Astrocyte of the hippocampus (primary cell): ENCODE measurements at regions not wholly inside any gene's neighbourhood (a gene's known extent, or its start where the extent isn't known, plus 50 kb on each side); places are given as distances from the start of the nearest gene placed in this dataset.

Experiments
- DNase-seq: peaks from one replicate; pipeline ENCODE4 v3.0.0; 2011; ENCODE audit warnings: low read depth, low spot score

- DNase-seq: no peak
Observed at GRCh38 chr20:62580733-62581132, 61.6 kb upstream of the SLCO4A1 start.

- DNase-seq: no peak
Observed at GRCh38 chr20:62581308-62581707, 61.0 kb upstream of the SLCO4A1 start.

GRCh38 chr20:62581806-62582205 is 60.5 kb upstream of the SLCO4A1 start:
- no peak for DNase-seq

- peak; percentile 69 for DNase-seq
Observed at GRCh38 chr20:62583424-62583920, 58.8 kb upstream of the SLCO4A1 start.

GRCh38 chr20:62584671-62585460 is 57.4 kb upstream of the SLCO4A1 start:
- DNase-seq: no peak

- no peak for DNase-seq
Observed at GRCh38 chr20:62585461-62585970, 56.8 kb upstream of the SLCO4A1 start.

GRCh38 chr20:62586799-62587198 is 55.5 kb upstream of the SLCO4A1 start:
- DNase-seq: no peak

GRCh38 chr20:62587757-62588402 is 54.4 kb upstream of the SLCO4A1 start:
- peak; percentile 45 for DNase-seq

GRCh38 chr20:62588458-62589149 is 53.7 kb upstream of the SLCO4A1 start:
- no peak for DNase-seq

- no peak for DNase-seq
Observed at GRCh38 chr20:62589150-62589498, 53.2 kb upstream of the SLCO4A1 start.

- DNase-seq: no peak
Observed at GRCh38 chr20:62589720-62590119, 52.6 kb upstream of the SLCO4A1 start.

GRCh38 chr20:62590309-62591121 is 51.8 kb upstream of the SLCO4A1 start:
- DNase-seq: peak; percentile 41

- DNase-seq: no peak
Observed at GRCh38 chr20:62591122-62591468, 51.2 kb upstream of the SLCO4A1 start.

- no peak for DNase-seq
Observed at GRCh38 chr20:62591591-62591990, 50.7 kb upstream of the SLCO4A1 start.
